HepG2 (cell line): ENCODE measurements at regions not wholly inside any gene's neighbourhood (a gene's known extent, or its start where the extent isn't known, plus 50 kb on each side); places are given as distances from the start of the nearest gene placed in this dataset.

Experiments used
- ATAC-seq: fragments of 200-7000 bp; cut with Tn5 transposase; 3 replicates; pipeline ENCODE4 v1.9.1; 2020; ENCODE audit warnings: mild to moderate bottlenecking, moderate library complexity
- BruUV-seq: library from RNA; stranded (reverse); fragments of 400-500 nt; replicated peaks from 2 replicates; lab custom pipeline; 2021; lab: Mats Ljungman, UMichigan
- CTCF ChIA-PET: fragments of 300-600 bp; formaldehyde crosslinking; extraction: SDS; loops from one replicate; lab custom pipeline; 2021; ENCODE audit warnings: low total read pairs, inconsistent platforms, low intra/inter-chr PET ratio; lab: Yijun Ruan, JAX
- POLR2A ChIA-PET: fragments of 350-600 bp; sonication (Branson Sonifier 250); formaldehyde crosslinking; loops from one replicate; lab custom pipeline; 2020; ENCODE audit warnings: antibody characterized with exemption, inconsistent platforms; lab: Yijun Ruan, JAX
- DNase-seq: peaks from one replicate; pipeline ENCODE4 v3.0.0-alpha.2; 2015; ENCODE audit warnings: low spot score
- FAIRE-seq: peaks from 3 replicates; lab custom pipeline; 2011; peaks lifted over from hg19 to GRCh38; lab: Jason Lieb, UNC
- H2AFZ ChIP-seq: one replicate; pipeline ENCODE4 v1.6.1; 2011; ENCODE audit warnings: low read length, inconsistent platforms
- H3K27ac ChIP-seq: fragments of 300-600 bp; 3 replicates; pipeline ENCODE4 v1.8.0; 2011; ENCODE audit warnings: mixed run types, mild to moderate bottlenecking, mixed read lengths, low read length, inconsistent platforms; ENCODE audit not compliant: insufficient read depth; ENCODE audit errors: extremely low read length
- H3K27me3 ChIP-seq, 2 experiments: fragments of 200-600 bp in 1 of 2; 2 replicates in 1 of 2; 3 replicates in 1 of 2; pipeline versions ENCODE4 v1.6.0 to v1.8.0; 2011; ENCODE audit warnings: low read length in 2 of 2, mild to moderate bottlenecking in 2 of 2, moderate library complexity in 2 of 2, inconsistent platforms in 1 of 2; ENCODE audit not compliant: insufficient read depth in 2 of 2, control insufficient read depth in 1 of 2
- H3K36me3 ChIP-seq, 2 experiments: fragments of 200-600 bp in 1 of 2; replicated peaks in 1 of 2; 2 replicates in 1 of 2; 3 replicates in 1 of 2; pipeline versions ENCODE4 v1.5.1 to v1.8.0; 2011; ENCODE audit warnings: low read length in 2 of 2, inconsistent platforms in 1 of 2; ENCODE audit not compliant: insufficient read depth in 2 of 2, control insufficient read depth in 1 of 2
- H3K4me1 ChIP-seq: 2 replicates; pipeline ENCODE4 v1.5.1; 2012; ENCODE audit warnings: low read length, inconsistent platforms; ENCODE audit not compliant: insufficient read depth
- H3K4me2 ChIP-seq: 2 replicates; pipeline ENCODE4 v1.6.0; 2011; ENCODE audit warnings: low read depth, low read length, inconsistent platforms
- H3K4me3 ChIP-seq, 3 experiments: fragments of 200-600 bp in 1 of 3; sonication (generic), shearing (Covaris generic) in 1 of 3; replicated peaks in 1 of 3; 2 replicates each; pipeline ENCODE4 v1.5.1; 2011 to 2016; ENCODE audit warnings: low read length in 3 of 3, inconsistent platforms in 2 of 3, low read depth in 2 of 3, mild to moderate bottlenecking in 2 of 3, control low read depth in 1 of 3, mixed read lengths in 1 of 3; ENCODE audit not compliant: insufficient read depth in 1 of 3
- H3K79me2 ChIP-seq: one replicate; pipeline ENCODE4 v1.6.1; 2011; ENCODE audit warnings: low read length, inconsistent platforms; ENCODE audit not compliant: insufficient read depth
- H3K9ac ChIP-seq: 2 replicates; pipeline ENCODE4 v1.6.0; 2011; ENCODE audit warnings: mild to moderate bottlenecking, low read depth, low read length, inconsistent platforms; ENCODE audit not compliant: insufficient read depth
- H3K9me3 ChIP-seq: 2 replicates; pipeline ENCODE4 v1.5.1; 2012; ENCODE audit warnings: mild to moderate bottlenecking, low read length
- H4K20me1 ChIP-seq: 2 replicates; pipeline ENCODE4 v1.6.0; 2011; ENCODE audit warnings: inconsistent platforms, mild to moderate bottlenecking, low read length, moderate library complexity; ENCODE audit not compliant: insufficient read depth
- KLF13 ChIP-seq: sonication (generic); formaldehyde crosslinking; IDR thresholded peaks from 2 replicates; pipeline ENCODE4 v1.4.0; 2020; ENCODE audit warnings: mild to moderate bottlenecking, missing genetic modification reagents
- NBN ChIP-seq: fragments of 450-650 bp; conservative IDR thresholded peaks from 2 replicates; pipeline ENCODE4 v1.6.1; 2017
- NFYB ChIP-seq: sonication (generic); formaldehyde crosslinking; IDR thresholded peaks from 2 replicates; pipeline ENCODE4 v1.4.0; 2020; ENCODE audit warnings: missing genetic modification reagents
- NPAS2 ChIP-seq: sonication (generic); formaldehyde crosslinking; IDR thresholded peaks from 2 replicates; pipeline ENCODE4 v1.8.0; 2022; ENCODE audit warnings: mild to moderate bottlenecking, missing genetic modification reagents, borderline replicate concordance
- POLR2A ChIP-seq, 2 experiments: IDR thresholded peaks; 2 replicates each; pipeline ENCODE4 v1.6.1; 2011; ENCODE audit warnings: low read depth in 2 of 2, low read length in 2 of 2, mild to moderate bottlenecking in 1 of 2, moderate library complexity in 1 of 2; ENCODE audit not compliant: insufficient read depth in 1 of 2
- THYN1 ChIP-seq: sonication (generic); formaldehyde crosslinking; IDR thresholded peaks from 2 replicates; pipeline ENCODE4 v1.8.1; 2023; ENCODE audit warnings: low read depth, mild to moderate bottlenecking, moderate library complexity, missing genetic modification reagents, borderline replicate concordance
- YEATS4 ChIP-seq: sonication (generic); formaldehyde crosslinking; IDR thresholded peaks from 2 replicates; pipeline ENCODE4 v1.4.0; 2020; ENCODE audit warnings: missing genetic modification reagents, borderline replicate concordance
- ZNF570 ChIP-seq: sonication (generic); formaldehyde crosslinking; IDR thresholded peaks from 2 replicates; pipeline ENCODE4 v1.4.0; 2020; ENCODE audit warnings: mild to moderate bottlenecking, missing genetic modification reagents, borderline replicate concordance
- ZNF598 ChIP-seq: sonication (generic); formaldehyde crosslinking; IDR thresholded peaks from 2 replicates; pipeline ENCODE4 v1.5.1; 2020; ENCODE audit warnings: mild to moderate bottlenecking, missing genetic modification reagents, borderline replicate concordance
- ZNF775 ChIP-seq: sonication (generic); formaldehyde crosslinking; IDR thresholded peaks from 2 replicates; pipeline ENCODE4 v1.4.0; 2020; ENCODE audit warnings: missing genetic modification reagents, mild to moderate bottlenecking, moderate library complexity, borderline replicate concordance
- WGBS: methylation state at CpG from one replicate; pipeline ENCODE4 v1.1.6; 2017; ENCODE audit warnings: low lambda C conversion rate; 5-methylcytosine and 5-hydroxymethylcytosine counted together
- in situ Hi-C: cut with HindIII; loops from 2 replicates; pipeline ENCODE4 v1.10.0; 2017; ENCODE audit warnings: low pct_unique_long_range_greater_than_20kb; ENCODE audit not compliant: extremely low pct_ligation_motif_present
- intact Hi-C: fragments of 100-400 bp; cut with micrococcal nuclease; formaldehyde crosslinking; loops from one replicate; pipeline ENCODE4 v1.10.0; 2022; ENCODE audit not compliant: unreplicated experiment
- TF ChIP-seq, protein P1 (sequence below): IDR thresholded peaks from 2 replicates; pipeline ENCODE4 v1.6.1; 2018; ENCODE audit warnings: missing genetic modification reagents
- TF ChIP-seq, protein P2 (sequence below): IDR thresholded peaks from 2 replicates; pipeline ENCODE4 v1.6.1; 2016; ENCODE audit warnings: missing compliant biosample characterization, missing genetic modification reagents, borderline replicate concordance
- TF ChIP-seq, protein P3 (sequence below): IDR thresholded peaks from 2 replicates; pipeline ENCODE4 v1.6.1; 2016; ENCODE audit warnings: missing genetic modification reagents, missing compliant biosample characterization
- TF ChIP-seq, protein P4 (sequence below): sonication (generic); formaldehyde crosslinking; IDR thresholded peaks from 2 replicates; pipeline ENCODE4 v1.5.0; 2020; ENCODE audit warnings: missing genetic modification reagents
- TF ChIP-seq, protein P5 (sequence below): sonication (generic); formaldehyde crosslinking; IDR thresholded peaks from 2 replicates; pipeline ENCODE4 v1.4.0; 2020; ENCODE audit warnings: missing genetic modification reagents
- TF ChIP-seq, protein P6 (sequence below): sonication (generic); formaldehyde crosslinking; IDR thresholded peaks from 2 replicates; pipeline ENCODE4 v1.4.0; 2020; ENCODE audit warnings: missing genetic modification reagents, low read depth, mild to moderate bottlenecking, borderline replicate concordance
- TF ChIP-seq, protein P7 (sequence below): sonication (generic); formaldehyde crosslinking; IDR thresholded peaks from 2 replicates; pipeline ENCODE4 v1.5.1; 2020; ENCODE audit warnings: missing genetic modification reagents, mild to moderate bottlenecking, borderline replicate concordance

DNA sequence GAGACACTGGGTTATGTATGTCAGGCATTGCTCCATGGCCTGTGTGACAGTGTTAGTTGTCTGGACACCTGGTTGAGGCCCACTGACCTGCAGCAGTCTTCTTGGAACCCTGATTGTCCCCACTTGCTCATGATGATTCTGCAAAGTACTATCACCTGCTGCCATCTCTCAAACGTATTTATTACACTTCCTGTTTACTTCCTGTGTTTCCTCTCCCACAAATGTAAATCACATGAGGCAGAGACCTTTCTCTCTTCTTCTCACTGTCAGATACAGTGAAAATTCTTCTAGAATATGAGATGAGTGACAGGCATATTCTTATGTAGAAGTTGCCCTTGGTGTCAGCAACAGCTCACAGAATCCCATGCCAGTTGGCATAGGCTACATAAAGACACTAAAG is 186.9 kb upstream of the CNTN1 start:
- Histone ChIP-seq H3K4me2 (no peak overlapping the region), H3K79me2 (no peaks in the 10 kb centered on the region), H2AFZ (no peak overlapping the region), H3K4me1 (no peaks in the 10 kb centered on the region), H3K27me3 (no peaks in the 10 kb centered on the region), H3K9me3 (no peaks in the 10 kb centered on the region), H3K27ac (no peak overlapping the region), H3K9ac (no peak overlapping the region), H4K20me1 (no peaks in the 10 kb centered on the region), H3K36me3 (no peaks in the 10 kb centered on the region), H3K4me3 (no peak overlapping the region)
- intact Hi-C loops, result no loop called here
- ATAC-seq (no peak), DNase-seq (no peak), FAIRE-seq (no peak)
- 5% methylated on average over 1 of the region's 1 CpG for WGBS
- BruUV-seq, result no TSS peak
- POLR2A ChIA-PET, result no interaction called here
- TF ChIP-seq YEATS4 (CRISPR knock-in tag) (no peak), THYN1 (CRISPR knock-in tag) (no peak), ZNF570 (CRISPR knock-in tag) (no peak), NBN (no peak), POLR2A (IDR thresholded peaks at IDR 0.05; ENCODE audit: insufficient read depth in 1 of 2, low read depth in 2 of 2, low read length in 2 of 2) (no peak), NFYB (CRISPR knock-in tag) (no peak), NPAS2 (no peak), KLF13 (CRISPR knock-in tag) (no peak), ZNF775 (no peak), ZNF598 (CRISPR knock-in tag) (no peak)
- TF ChIP-seq, protein P1, sequence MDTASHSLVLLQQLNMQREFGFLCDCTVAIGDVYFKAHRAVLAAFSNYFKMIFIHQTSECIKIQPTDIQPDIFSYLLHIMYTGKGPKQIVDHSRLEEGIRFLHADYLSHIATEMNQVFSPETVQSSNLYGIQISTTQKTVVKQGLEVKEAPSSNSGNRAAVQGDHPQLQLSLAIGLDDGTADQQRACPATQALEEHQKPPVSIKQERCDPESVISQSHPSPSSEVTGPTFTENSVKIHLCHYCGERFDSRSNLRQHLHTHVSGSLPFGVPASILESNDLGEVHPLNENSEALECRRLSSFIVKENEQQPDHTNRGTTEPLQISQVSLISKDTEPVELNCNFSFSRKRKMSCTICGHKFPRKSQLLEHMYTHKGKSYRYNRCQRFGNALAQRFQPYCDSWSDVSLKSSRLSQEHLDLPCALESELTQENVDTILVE, result no peak
- TF ChIP-seq, protein P2, sequence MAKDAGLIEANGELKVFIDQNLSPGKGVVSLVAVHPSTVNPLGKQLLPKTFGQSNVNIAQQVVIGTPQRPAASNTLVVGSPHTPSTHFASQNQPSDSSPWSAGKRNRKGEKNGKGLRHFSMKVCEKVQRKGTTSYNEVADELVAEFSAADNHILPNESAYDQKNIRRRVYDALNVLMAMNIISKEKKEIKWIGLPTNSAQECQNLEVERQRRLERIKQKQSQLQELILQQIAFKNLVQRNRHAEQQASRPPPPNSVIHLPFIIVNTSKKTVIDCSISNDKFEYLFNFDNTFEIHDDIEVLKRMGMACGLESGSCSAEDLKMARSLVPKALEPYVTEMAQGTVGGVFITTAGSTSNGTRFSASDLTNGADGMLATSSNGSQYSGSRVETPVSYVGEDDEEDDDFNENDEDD (CRISPR knock-in tag), result no peak
- TF ChIP-seq, protein P3, sequence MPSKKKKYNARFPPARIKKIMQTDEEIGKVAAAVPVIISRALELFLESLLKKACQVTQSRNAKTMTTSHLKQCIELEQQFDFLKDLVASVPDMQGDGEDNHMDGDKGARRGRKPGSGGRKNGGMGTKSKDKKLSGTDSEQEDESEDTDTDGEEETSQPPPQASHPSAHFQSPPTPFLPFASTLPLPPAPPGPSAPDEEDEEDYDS (CRISPR knock-in tag), result no peak
- TF ChIP-seq, protein P4, sequence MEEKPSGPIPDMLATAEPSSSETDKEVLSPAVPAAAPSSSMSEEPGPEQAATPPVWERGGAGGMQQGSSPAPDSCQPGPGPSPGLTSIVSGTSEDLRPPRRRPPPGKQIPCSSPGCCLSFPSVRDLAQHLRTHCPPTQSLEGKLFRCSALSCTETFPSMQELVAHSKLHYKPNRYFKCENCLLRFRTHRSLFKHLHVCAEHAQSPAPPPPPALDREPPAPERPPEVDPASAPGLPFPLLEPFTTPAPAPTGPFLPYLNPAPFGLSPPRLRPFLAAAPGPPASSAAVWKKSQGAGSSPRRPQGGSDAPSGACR (CRISPR knock-in tag), result no peak
- TF ChIP-seq, protein P5, sequence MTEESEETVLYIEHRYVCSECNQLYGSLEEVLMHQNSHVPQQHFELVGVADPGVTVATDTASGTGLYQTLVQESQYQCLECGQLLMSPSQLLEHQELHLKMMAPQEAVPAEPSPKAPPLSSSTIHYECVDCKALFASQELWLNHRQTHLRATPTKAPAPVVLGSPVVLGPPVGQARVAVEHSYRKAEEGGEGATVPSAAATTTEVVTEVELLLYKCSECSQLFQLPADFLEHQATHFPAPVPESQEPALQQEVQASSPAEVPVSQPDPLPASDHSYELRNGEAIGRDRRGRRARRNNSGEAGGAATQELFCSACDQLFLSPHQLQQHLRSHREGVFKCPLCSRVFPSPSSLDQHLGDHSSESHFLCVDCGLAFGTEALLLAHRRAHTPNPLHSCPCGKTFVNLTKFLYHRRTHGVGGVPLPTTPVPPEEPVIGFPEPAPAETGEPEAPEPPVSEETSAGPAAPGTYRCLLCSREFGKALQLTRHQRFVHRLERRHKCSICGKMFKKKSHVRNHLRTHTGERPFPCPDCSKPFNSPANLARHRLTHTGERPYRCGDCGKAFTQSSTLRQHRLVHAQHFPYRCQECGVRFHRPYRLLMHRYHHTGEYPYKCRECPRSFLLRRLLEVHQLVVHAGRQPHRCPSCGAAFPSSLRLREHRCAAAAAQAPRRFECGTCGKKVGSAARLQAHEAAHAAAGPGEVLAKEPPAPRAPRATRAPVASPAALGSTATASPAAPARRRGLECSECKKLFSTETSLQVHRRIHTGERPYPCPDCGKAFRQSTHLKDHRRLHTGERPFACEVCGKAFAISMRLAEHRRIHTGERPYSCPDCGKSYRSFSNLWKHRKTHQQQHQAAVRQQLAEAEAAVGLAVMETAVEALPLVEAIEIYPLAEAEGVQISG (CRISPR knock-in tag), result no peak
- TF ChIP-seq, protein P6, sequence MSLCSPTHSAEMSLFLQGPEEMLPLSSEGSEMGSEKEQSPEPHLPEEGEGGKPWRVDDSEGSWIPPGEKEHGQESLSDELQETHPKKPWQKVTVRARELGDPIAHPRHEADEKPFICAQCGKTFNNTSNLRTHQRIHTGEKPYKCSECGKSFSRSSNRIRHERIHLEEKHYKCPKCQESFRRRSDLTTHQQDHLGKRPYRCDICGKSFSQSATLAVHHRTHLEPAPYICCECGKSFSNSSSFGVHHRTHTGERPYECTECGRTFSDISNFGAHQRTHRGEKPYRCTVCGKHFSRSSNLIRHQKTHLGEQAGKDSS (CRISPR knock-in tag), result no peak
- TF ChIP-seq, protein P7, sequence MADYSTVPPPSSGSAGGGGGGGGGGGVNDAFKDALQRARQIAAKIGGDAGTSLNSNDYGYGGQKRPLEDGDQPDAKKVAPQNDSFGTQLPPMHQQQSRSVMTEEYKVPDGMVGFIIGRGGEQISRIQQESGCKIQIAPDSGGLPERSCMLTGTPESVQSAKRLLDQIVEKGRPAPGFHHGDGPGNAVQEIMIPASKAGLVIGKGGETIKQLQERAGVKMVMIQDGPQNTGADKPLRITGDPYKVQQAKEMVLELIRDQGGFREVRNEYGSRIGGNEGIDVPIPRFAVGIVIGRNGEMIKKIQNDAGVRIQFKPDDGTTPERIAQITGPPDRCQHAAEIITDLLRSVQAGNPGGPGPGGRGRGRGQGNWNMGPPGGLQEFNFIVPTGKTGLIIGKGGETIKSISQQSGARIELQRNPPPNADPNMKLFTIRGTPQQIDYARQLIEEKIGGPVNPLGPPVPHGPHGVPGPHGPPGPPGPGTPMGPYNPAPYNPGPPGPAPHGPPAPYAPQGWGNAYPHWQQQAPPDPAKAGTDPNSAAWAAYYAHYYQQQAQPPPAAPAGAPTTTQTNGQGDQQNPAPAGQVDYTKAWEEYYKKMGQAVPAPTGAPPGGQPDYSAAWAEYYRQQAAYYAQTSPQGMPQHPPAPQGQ, result no peak
- in situ Hi-C loops, result no loop called here
- CTCF ChIA-PET, result no interaction called here
